ENCODE measurements at regions not wholly inside any gene's neighbourhood (a gene's known extent, or its start where the extent isn't known, plus 50 kb on each side); places are given as distances from the start of the nearest gene placed in this dataset.

DNA sequence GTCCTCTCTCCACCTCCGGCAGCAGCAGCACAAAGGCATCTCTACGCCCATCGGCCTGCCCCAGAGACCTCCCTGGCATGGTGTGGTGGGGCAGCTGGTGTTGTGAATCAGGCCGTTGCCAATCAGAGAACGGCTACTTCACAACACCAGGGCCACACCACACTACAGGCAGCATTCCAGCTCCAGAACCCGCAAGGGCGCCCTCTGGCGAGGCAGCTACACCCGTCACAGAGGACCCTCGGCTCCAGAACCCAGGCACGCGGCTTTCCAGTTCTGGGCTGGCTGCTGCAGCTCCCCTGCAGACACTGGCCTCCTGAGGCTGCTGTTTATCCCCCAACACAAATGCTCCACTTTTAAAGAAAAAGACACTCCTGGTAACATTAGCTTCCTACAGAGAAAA, 127.5 kb upstream of the TOPAZ1 start:
- Mint-ChIP-seq H3K27ac (no peak overlapping the region), H3K9me3 (ENCODE audit: insufficient read depth) (no peaks in the 10 kb centered on the region), H3K4me3 (no peak overlapping the region), H3K4me1 (no peaks in the 10 kb centered on the region), H3K27me3 (peaks cover 10% of the 10 kb centered on the region)
- H3K9ac ChIP-seq (ENCODE audit: low read length), result no peak overlapping the region
- H3K4me1 ChIP-seq (ENCODE audit: control insufficient read depth in 2 of 2, insufficient read depth in 2 of 2, low read length in 2 of 2), result no peaks in the 10 kb centered on the region
- H3K27ac ChIP-seq (ENCODE audit: low read length in 2 of 2), result no peak overlapping the region
- H3K4me2 ChIP-seq (replicated peaks; ENCODE audit: low read depth, low read length, poor library complexity, severe bottlenecking), result no peak overlapping the region
- ATAC-seq (ENCODE audit: low read depth) (peak; percentile 39), DNase-seq (peak; percentile 49)
- no peak overlapping the region for H2AFZ ChIP-seq (ENCODE audit: insufficient read depth, low read depth, low read length, poor library complexity, severe bottlenecking)
- H3K27me3 ChIP-seq (replicated peaks in 1 of 4; ENCODE audit: control extremely low read depth in 1 of 4, control insufficient read depth in 3 of 4, insufficient read depth in 4 of 4, low read length in 3 of 4), result peaks cover 0 to 6% (median 0%) of the 10 kb centered on the region in 4 experiments
- no peaks in the 10 kb centered on the region for H4K20me1 ChIP-seq (ENCODE audit: control insufficient read depth, insufficient read depth, low read length, poor library complexity, severe bottlenecking)
- H3K79me2 ChIP-seq (ENCODE audit: control insufficient read depth, insufficient read depth, low read length), result no peaks in the 10 kb centered on the region
- ChIA-PET POLR2A (no interaction called here), CTCF (interaction anchor here (0.7 to 3.5 kb wide), 13 partner anchors 56 to 568 kb away, joined by 3 to 30 read pairs (median 4); no protein-coding TSS in a partner anchor)
- 47% methylated on average over 12 of the region's 12 CpGs for WGBS (ENCODE audit: insufficient coverage)
- no peaks in the 10 kb centered on the region for H3K9me3 ChIP-seq (ENCODE audit: control extremely low read depth in 1 of 3, control insufficient read depth in 2 of 3, insufficient read depth in 1 of 3, low read length in 2 of 3)
- no peak overlapping the region for H3K4me3 ChIP-seq (ENCODE audit: control extremely low read depth in 1 of 5, extremely low read depth in 1 of 5, insufficient read depth in 1 of 5, low read depth in 2 of 5, low read length in 4 of 5)
- TF ChIP-seq, protein P1, sequence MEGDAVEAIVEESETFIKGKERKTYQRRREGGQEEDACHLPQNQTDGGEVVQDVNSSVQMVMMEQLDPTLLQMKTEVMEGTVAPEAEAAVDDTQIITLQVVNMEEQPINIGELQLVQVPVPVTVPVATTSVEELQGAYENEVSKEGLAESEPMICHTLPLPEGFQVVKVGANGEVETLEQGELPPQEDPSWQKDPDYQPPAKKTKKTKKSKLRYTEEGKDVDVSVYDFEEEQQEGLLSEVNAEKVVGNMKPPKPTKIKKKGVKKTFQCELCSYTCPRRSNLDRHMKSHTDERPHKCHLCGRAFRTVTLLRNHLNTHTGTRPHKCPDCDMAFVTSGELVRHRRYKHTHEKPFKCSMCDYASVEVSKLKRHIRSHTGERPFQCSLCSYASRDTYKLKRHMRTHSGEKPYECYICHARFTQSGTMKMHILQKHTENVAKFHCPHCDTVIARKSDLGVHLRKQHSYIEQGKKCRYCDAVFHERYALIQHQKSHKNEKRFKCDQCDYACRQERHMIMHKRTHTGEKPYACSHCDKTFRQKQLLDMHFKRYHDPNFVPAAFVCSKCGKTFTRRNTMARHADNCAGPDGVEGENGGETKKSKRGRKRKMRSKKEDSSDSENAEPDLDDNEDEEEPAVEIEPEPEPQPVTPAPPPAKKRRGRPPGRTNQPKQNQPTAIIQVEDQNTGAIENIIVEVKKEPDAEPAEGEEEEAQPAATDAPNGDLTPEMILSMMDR (IDR thresholded peaks at IDR 0.05), result peak; percentile 47
- no peak for TF ChIP-seq EZH2 (IDR thresholded peaks at IDR 0.05; ENCODE audit: borderline replicate concordance, insufficient read depth, low read depth, low read length, poor library complexity, severe bottlenecking)
- no peaks in the 10 kb centered on the region for H3K36me3 ChIP-seq (replicated peaks in 1 of 2; ENCODE audit: control extremely low read depth in 1 of 2, control insufficient read depth in 1 of 2, extremely low read depth in 1 of 2, insufficient read depth in 2 of 2, low read length in 1 of 2)
- intact Hi-C loops (cut with micrococcal nuclease), result loop anchor here (1.0 kb wide), 2 partner anchors 118 to 235 kb away; no protein-coding TSS in a partner anchor

- H3K4me3 Mint-ChIP-seq, result no peak overlapping the region
- H3K9ac ChIP-seq (ENCODE audit: low read length), result no peak overlapping the region
- peaks cover 10% of the 10 kb centered on the region for H3K27me3 Mint-ChIP-seq
- no peak overlapping the region for H3K4me2 ChIP-seq (replicated peaks; ENCODE audit: low read depth, low read length, poor library complexity, severe bottlenecking)
- peaks cover 0 to 6% (median 0%) of the 10 kb centered on the region in 4 experiments for H3K27me3 ChIP-seq (replicated peaks in 1 of 4; ENCODE audit: control extremely low read depth in 1 of 4, control insufficient read depth in 3 of 4, insufficient read depth in 4 of 4, low read length in 3 of 4)
- intact Hi-C loops (cut with micrococcal nuclease), result no loop called here
- H2AFZ ChIP-seq (ENCODE audit: insufficient read depth, low read depth, low read length, poor library complexity, severe bottlenecking), result no peak overlapping the region
- H3K36me3 ChIP-seq (replicated peaks in 1 of 2; ENCODE audit: control extremely low read depth in 1 of 2, control insufficient read depth in 1 of 2, extremely low read depth in 1 of 2, insufficient read depth in 2 of 2, low read length in 1 of 2), result no peaks in the 10 kb centered on the region
- no peak for TF ChIP-seq EZH2 (IDR thresholded peaks at IDR 0.05; ENCODE audit: borderline replicate concordance, insufficient read depth, low read depth, low read length, poor library complexity, severe bottlenecking)
- TF ChIP-seq, protein P1 (IDR thresholded peaks at IDR 0.05), result no peak
- no peaks in the 10 kb centered on the region for H3K4me1 ChIP-seq (ENCODE audit: control insufficient read depth in 2 of 2, insufficient read depth in 2 of 2, low read length in 2 of 2)
- H3K9me3 Mint-ChIP-seq (ENCODE audit: insufficient read depth), result no peaks in the 10 kb centered on the region
- WGBS (ENCODE audit: insufficient coverage), result 76% methylated on average over 2 of the region's 2 CpGs
- no peak for DNase-seq
- POLR2A ChIA-PET, result no interaction called here
- H3K27ac Mint-ChIP-seq, result no peak overlapping the region
- ATAC-seq (ENCODE audit: low read depth), result no peak
- H3K4me1 Mint-ChIP-seq, result no peaks in the 10 kb centered on the region
- no peak overlapping the region for H3K27ac ChIP-seq (ENCODE audit: low read length in 2 of 2)
- CTCF ChIA-PET, result interaction anchor here (1.4 kb wide), 1 partner anchor 121 kb away, joined by 3 read pairs; no protein-coding TSS in a partner anchor
- H3K4me3 ChIP-seq (ENCODE audit: control extremely low read depth in 1 of 5, extremely low read depth in 1 of 5, insufficient read depth in 1 of 5, low read depth in 2 of 5, low read length in 4 of 5), result no peak overlapping the region
- H3K79me2 ChIP-seq (ENCODE audit: control insufficient read depth, insufficient read depth, low read length), result no peaks in the 10 kb centered on the region
- H3K9me3 ChIP-seq (ENCODE audit: control extremely low read depth in 1 of 3, control insufficient read depth in 2 of 3, insufficient read depth in 1 of 3, low read length in 2 of 3), result no peaks in the 10 kb centered on the region
- no peaks in the 10 kb centered on the region for H4K20me1 ChIP-seq (ENCODE audit: control insufficient read depth, insufficient read depth, low read length, poor library complexity, severe bottlenecking)
These were observed 124.4 kb upstream of the TOPAZ1 start for GRCh38 chr3:44117239-44117638.
